T-helper 1 cell (primary cell): ENCODE measurements at regions not wholly inside any gene's neighbourhood (a gene's known extent, or its start where the extent isn't known, plus 50 kb on each side); places are given as distances from the start of the nearest gene placed in this dataset.
A peak's percentile ranks its signal among the peaks of the same experiment; 100 is the strongest.

ENCODE experiments used
- DNase-seq, 5 donors: peaks; one replicate each; pipeline ENCODE4 v3.0.0-alpha.2; 2012 to 2020

DNA sequence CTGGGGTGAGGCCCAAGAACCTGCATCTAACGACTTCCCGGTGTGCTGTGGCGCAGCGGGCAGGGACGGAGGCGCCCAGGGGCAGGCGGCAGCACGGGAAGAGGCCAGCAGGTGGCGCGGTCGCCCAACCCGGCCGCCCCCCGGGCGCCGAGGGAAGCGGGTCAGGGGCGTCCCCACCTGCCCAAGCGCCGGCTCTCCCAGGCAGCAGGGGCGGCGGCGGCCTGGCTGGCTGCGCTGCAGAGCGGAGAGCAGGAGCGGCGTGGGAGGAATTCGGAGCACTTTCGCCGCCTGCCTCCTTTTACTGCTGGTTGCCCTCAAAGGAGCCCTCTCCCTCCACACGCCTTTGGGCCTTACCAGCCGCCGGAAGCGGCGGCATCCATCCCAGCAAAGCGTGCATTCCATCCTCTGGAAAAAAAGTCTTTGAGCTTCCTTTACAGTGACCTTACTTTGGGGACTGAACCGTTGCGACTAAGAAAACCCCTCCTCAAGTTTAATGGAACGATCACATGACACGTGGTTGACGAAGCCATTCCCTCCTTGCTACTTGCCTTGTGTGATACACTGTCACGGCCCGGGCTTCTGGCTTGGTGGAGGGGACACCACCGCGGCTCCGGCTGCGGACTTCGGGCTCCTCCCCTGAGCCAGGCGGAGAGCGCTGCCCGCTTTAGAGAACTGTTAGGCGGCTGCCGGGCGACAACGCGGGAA is 106.8 kb upstream of the CLMP start:
- DNase-seq, result peak; percentile 25 to 71 (median 50)

DNA sequence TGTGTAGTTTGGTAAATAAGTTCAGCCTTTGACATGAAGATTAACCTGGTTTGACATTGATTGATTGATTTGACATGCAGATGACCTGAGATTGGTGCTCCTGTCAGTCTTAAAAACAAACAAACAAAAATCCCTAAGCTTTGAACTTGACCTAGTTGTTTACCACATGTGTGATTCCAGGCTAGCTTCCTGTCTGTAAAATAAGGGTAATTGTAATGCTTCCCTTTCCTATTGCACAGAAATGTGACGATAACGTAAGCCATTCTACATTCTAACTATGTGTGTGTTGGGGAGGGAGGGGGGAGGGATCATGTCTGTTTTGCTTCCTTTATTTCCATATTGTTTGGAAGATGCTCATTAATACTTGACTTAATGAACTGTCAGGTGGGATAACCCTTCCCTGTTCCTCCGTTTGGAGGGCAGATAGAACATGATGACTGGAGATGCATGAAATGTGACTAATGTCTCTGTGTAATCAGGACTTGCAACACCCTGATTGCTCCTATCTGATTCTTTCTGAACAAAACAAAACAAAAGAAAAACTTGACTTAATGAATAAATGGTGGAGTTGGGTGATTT is 106.1 kb upstream of the CLMP start:
- DNase-seq, result no peak

DNA sequence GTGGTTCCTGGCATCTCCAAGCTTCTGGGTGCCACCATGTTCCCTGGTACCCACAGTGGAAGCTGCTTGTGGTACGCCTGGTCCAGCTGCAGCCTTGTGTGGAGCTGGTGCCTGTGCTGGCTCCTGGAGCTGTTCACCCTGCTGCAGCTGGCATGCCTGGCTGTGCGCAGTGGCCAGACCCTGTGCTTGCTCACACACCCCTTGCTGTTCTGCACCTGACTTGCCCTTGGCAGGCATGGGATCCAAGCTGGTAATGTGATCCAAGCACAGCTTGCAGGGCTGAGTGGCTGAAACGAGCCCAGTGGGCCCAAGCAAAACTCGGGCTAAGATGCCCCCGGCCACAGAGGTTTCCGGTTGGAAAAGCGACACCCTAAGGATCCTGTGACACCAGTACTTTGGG is 104.7 kb upstream of the CLMP start:
- DNase-seq, result no peak

DNA sequence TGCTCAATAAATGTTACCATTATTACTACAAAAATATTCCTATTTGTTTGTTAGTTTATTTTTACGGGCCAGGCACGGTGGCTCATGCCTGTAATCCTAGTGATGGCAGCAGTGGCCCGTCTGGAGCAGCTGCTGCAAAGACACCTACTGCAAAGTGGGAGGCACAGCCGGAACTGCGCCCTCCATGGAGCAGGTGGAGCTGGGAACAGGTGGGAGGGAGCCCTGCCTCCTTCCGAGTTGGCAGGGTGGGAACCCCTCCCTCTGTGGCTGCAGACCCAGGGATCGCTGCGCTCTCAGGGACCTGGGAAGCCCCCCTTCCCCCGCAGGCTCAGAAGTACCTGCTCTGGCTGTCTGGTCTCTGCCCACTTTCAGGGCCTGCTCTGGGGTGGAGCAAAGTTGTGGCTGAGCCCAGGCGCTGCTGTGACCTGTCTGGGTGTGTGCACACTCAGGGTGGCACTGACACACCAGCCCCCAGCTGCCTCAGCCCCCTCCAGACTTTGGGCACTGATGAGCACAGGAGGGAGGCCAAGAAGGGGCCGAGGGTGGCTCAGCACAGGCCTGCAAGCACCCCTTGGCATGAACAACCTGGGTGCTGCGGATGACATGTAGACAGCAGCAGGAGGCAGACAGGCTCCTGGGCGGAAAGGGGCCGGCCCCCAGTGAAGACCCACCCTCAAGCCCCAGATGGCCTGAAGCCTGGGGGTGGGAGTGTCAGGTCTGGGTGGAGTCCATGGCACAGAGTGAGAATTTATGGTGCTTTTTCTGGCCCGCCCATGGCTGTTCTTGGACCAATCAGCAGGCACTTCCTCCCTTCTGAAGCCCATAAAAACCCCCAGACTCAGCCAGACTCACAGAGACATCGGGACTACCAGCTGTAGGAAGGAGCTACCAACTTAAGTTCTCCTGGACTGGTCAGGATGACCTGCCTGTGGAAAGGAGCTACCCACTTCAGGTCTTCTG is 103.7 kb upstream of the CLMP start:
- no peak for DNase-seq

DNA sequence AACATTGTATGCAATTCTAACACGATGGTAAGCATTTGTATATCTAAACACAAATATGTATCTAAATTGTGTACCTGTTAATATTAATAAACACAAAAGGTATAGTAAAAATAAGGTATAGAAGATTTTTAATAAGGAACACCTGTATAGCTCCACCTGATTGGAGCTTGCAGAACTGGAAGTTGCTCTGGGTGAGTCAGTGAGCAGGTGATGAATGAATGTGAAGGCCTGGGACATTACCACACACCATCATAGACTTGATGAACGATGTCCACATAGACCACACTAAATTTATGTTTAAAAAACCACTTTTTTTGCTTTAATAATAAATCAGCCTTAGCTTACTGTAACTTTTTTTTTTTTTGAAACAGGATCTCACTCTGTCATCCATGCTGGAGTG is 97.6 kb upstream of the CLMP start:
- no peak for DNase-seq

DNA sequence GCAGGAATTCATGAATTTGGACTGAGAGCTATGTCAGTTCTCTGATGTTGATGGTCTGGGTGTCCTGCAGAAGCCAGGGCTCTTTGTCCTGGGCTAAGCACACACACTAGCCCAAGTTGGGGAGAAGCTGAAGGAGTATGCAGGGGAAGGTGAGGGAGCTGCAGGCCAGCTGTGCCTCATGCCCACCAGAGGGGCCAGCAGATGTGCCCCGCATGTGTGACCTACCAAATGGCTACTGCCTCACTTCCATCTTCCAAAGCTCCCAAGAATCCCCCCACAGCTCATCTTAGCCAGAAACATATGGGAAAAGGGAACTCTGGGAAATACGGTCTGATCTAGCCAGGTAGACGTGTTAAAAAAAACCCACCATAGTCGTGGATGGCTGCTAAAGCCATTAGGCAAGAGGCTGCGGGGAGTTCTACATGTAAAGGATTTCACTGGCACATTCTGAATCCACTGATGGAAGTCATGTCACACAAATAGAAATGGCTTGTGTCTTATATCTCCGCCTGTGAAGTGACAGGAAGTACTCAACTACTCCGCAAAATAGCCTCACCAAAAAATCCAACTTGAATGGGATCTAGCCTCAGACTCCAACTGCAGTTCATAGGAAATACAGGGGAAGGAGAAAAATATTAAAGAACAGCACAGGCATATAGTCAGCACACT is 96.3 kb upstream of the CLMP start:
- DNase-seq, result no peak

DNA sequence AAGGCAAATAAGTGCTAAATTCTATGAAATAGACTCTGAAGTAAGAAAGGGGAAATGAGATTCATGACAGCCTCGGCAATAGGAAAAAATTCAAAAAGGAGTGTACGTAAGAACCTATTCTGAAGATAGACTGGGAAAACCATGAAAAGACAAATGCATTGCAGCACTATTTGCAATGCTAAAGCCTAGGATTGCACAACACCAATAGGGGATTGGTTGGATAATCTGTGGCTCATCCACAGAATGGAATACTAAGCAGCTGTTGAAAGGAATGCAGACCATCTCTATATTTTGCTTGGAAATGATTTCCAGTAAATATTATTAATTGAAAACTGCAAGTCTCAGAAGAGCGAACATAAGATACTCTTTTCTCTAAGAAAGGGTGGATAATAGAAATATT is 91.7 kb upstream of the CLMP start:
- no peak for DNase-seq

DNA sequence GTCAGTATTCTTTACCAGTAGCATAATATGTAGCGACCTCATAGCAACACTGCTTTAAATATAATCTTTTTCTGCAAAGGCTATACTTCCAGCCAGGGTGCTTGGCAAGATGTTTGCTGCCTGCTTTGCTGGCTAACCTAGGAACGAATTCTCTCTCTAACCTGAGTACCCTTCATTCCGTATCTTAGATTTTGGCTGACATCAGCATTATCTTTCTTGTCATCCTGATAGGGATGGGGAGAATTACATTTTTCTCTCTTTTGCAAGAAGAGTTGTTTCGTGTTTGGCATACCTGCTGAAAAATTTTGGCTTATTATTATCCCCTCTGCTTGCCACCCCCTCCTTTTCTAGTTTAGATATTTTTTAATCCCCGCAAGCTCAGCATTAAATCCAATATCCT is 91.2 kb upstream of the CLMP start:
- no peak for DNase-seq

DNA sequence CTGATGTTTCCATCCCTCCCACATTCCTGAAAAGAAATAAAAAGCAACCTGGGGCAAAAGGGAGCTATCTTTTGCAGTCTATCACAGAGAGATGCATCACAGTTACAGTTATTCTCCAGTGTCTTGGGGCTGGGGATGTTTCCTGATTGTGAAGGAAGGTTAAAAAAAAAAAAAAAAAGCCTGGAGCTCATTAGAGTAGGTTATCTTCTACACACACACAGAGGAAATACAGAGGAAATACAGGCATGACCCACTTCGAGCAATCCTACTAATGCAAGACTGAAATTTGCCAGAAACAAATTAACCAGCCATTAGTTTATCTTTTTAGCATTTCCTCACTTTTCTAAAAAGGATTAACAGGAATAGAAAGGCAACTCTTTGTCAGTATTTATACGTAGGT is 89.4 kb upstream of the CLMP start:
- DNase-seq, result no peak

DNA sequence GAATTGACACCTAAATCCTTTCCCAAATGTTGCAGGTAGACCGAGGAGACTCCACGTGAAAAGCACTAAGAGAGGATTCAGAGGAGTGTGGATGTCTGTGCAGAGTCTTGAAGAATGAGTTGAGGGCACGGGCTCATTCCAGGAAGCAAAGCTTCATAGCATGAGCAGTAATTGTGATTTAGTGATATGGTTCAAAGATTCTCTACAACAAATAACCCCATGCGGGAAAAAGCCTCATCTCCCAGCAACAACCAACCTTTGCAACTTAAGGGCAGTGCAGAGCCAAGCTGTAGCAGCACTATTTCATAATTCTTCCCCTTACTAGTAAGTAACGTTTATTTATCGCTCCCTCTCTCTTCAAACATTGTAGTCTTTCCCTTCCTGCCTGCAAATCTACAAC is 87.5 kb upstream of the CLMP start:
- no peak for DNase-seq

DNA sequence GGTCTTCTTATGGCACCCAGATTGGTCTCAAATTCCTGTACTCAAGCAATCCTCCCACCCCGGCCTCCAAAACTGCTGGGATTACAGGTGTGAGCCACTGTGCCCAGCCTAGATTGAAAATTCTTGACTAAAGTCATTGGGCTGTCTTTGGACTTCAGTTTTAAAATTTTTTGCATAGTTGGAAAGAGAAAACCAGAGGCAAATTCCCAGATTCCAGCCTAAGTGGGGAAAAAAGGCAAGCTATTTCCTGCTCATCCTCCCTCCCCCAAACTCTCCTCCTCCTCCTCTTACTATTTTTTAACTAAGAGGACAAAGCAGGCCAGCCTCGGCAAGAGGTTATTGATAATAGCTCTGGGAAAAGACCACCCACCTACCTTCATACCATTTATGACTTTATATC is 78.6 kb upstream of the CLMP start:
- no peak for DNase-seq

DNA sequence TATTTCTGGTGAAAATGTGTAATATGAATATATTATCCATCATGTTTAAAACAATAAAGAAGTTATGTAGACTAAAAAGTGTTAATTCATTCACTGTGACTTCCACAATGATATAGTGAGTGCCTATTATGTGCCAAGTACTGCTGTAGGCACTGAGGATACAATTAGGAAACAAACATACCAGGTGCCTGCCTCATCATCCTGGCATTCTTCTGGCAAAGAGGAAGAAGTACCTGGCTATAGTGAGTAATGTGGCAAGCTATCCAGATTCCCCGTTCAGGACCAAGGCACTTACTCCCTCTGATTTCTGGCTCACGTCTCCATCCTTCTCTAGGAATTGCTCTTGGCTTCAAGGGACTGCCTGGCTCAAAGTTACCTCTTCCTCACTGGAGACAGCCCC is 77.5 kb upstream of the CLMP start:
- no peak for DNase-seq

DNA sequence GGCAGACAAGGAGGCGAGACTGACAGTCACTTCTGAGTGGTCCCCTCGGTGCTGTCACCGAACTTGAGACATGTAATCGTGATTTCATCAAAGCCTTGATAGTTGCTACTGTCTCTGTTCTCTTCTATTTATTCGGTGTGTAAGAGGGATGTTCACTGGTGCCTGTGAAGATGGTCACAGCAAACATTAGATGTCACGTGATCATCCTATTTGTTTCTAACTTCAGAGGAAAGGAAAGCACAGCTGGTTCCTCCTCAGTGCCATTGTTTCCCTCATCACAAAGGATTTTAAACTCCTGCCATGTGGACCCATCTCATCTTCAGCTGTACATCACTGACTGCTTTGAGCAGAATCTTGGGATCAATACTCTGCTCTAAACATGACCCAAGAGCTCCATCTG is 73.1 kb upstream of the CLMP start:
- DNase-seq, result no peak

DNA sequence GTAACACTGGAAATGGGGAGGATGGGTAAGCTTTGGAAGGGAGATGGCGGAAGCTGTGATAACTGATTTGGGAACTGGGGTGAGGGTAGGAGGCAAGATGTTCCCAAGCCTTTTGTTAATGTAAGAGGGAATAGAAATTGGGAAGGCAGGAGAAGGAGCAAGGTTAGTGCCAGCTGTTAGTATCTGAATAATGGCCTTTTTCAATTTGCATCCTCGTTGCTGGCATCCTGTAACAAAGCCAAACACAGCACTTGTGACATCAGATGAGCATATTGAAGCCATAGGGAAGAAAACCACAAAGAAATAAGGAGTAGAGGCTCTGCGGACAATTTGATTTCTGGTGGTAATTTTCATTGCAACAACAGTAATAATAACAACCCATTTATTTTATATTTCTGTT is 70.9 kb upstream of the CLMP start:
- DNase-seq, result no peak

DNA sequence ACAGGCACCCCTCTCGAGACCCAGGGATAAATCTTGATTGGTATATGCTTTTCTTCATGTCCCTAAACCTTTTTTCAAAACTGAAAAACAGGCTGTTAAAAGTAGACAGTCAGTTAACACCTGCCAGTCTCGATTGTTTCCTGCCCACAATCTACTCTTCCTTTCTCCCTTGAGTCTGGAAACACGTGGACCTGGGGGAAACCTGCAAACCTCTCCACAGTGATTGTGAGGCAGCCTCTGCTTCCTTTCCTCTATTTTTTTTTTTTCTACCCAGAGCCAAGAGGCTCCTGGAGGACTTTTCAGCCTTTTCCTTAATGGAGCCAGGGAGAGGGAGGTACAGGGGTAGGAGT is 69.4 kb upstream of the CLMP start:
- no peak for DNase-seq

DNA sequence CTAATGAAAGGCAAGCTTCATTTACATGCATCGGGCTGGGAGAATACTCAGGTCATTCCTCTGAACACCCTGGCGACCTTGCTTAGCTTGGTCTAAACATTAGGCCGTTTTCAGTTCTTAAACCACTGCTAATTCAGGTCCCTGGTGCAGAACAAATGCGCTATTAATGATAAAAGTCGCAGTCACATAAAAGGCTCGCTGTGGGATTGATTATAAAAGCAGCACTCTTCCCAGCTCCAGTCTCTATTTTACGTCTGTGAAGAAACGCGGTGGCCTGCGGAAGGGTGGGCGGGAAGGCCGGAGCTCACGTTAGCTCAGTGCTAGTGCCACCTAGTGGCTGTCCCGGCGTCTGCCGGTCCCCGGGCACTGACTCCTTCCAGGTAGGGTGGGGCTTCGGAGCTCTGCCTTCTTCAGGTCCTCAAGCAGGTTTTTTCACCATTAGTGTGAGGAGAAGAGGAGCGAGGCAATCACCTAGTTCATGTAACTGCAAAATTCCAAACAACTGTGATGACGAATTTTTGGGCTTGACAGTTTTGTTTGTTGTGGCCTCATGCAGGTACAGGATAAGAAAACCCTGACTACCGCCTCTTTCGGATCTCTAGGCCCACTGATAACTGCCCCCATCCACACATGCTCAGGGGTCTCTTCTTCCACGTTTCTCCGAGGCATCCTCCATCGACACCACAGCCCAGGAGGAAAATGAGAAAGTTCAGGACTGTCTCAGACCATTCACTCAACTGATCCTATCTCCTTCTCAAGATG is 66.5 kb upstream of the CLMP start:
- DNase-seq, result peak; percentile 28 to 56 (median 39)

DNA sequence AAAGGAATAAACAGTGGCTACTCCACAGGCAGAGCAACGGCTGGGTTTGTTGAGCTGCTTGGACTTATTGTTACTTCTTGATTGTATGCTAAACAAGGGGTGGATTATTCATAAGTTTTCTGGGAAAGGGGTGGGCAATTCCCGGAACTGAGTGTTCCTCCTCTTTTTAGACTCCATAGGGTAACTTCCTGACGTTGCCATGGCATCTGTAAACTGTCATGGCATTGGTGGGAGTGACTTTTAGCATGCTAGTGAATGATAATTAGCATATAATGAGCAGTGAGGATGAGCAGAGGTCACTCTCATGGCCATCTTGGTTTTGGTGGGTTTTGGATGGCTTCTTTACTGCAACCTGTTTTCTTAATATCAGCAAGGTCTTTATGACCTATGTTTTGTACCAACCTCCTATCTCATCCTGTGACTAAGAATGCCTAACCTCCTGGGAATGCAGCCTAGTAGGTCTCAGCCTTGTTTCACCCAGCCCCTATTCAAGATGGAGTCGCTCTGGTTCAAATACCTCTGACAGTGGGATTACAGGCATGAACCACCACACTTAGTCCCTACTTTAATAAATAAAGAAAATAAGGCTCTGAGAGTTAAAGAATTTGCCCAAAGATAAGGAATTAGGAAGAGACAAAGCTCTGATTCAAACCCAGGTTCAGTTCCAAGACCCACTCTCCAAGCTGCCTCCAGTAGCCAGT is 65.6 kb upstream of the CLMP start:
- DNase-seq, result no peak

DNA sequence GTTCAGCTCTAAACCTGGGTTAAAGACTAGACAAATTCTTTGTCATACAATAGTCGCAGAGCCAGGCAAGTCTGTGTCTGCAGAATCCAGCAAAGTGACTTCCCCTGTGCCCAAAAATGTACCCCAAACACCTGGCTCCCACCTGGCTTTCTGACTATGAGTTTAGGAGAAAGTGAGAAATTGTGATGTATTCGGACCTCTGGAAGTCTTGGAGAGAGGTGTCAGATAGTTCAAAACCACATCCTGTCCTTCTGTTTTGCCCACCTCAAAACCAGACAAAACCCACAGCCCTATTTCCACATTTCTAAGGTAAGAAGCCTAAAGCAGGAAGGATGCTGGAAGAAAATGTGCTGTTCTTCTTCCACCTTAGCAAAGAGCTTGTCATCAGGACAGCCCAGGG is 63.8 kb upstream of the CLMP start:
- DNase-seq, result no peak

DNA sequence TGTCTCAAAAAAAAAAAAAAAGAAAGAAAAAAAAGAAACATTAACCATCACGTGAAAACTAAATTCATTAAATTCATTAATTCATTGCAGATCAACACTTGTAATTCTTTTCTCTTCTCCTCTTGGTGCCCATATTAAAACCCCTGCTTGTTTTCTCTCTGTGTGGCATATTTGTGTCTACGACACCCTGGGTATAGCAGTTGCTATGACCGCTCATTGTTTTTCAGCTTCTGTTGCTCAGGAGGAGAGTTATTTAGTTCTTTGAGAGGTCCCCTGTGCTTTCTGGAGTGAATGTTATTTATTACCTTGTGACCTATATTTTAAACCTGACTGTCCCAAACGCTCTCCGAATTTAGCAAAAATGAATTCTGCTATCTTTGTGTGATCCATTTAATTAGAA is 62.3 kb upstream of the CLMP start:
- no peak for DNase-seq

DNA sequence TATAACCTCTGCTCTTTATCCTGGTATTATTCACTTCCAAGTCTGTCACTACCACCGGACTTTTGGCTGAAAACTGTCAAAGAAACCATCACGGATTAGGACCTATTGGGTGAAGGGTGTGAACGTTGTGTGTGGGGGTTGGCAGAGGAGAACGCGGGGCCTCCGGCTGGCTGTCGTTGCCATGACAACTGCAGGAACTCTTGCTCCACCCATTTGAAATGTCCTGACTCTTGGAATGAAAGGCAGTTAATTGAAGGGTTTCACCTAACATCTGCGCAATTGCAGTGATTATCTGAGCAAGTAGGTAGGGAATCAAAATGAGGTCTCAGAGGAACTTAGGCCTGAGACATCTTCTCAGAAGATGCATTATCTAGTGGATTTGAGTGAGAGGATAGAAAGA is 60.9 kb upstream of the CLMP start:
- no peak for DNase-seq

DNA sequence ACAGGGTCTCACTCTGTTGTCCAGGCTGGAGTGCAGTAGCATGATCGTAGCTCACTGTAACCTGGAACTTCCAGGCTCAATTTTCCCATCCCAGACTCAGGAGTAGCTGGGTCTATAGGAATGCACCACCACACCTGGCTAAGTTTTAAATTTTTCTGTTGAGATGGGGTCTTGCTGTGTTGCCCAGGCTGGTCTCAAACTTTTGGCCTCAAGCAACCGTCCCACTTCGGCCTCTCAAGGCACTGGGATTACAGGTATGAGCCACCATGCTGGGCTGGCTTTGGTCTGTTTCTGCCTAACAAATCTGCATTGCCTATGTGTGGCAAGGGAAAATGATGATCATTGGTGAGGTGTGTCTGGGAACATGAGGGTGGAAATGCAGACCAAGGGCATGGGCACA is 59.3 kb upstream of the CLMP start:
- no peak for DNase-seq

DNA sequence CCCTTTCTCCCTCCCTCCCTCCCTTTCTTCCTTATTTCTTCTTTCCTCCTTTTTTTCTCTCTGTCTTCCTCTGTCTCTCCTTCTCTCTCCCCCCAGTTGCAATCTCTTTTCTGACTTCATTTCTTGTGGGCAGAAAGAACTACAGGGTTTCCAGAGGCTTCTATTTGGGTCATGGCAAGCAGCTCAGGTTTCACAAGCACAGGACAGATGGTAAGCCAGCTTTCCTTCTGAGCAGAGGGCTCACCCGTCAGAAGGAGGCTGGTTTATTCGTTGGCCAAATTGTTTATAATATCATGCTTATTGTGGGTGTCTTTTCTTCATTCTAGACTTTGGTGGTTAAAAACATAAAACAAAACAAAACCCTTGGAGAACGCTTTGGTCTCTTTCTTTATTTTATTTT is 58.9 kb upstream of the CLMP start:
- no peak for DNase-seq
